ENCODE measurements at regions not wholly inside any gene's neighbourhood (a gene's known extent, or its start where the extent isn't known, plus 50 kb on each side); places are given as distances from the start of the nearest gene placed in this dataset.

GRCh38 chr7:93626869-93627268 is 52.3 kb upstream of the CALCR start:
- H3K36me3 ChIP-seq = no peaks in the 10 kb centered on the region
- H3K4me3 ChIP-seq = no peak overlapping the region
- intact Hi-C loops (cut with DNase I; ENCODE audit: low total_unique reads) (no loop called here), in situ Hi-C loops (cut with MboI; ENCODE audit: low pct_ligation_motif_present in 1 of 4, low pct_unique_long_range_greater_than_20kb in 1 of 4, low sequenced_read_pairs in 3 of 4) (no loop called here)
- H3K4me1 ChIP-seq = no peaks in the 10 kb centered on the region
- H3K27me3 ChIP-seq = no peaks in the 10 kb centered on the region
- H3K9me3 ChIP-seq = peaks cover 0 to 2% of the 10 kb centered on the region in 2 donors
- 26 to 100% methylated on average over 1 of the region's 1 CpG for WGBS, 2 donors (ENCODE audit: low coverage in 1 of 2)
- no peak for TF ChIP-seq EP300 (IDR thresholded peaks at IDR 0.05; ENCODE audit: low read depth)
- TF ChIP-seq POLR2AphosphoS5 (IDR thresholded peaks at IDR 0.05) = no peak
- no peak for TF ChIP-seq POLR2A (IDR thresholded peaks at IDR 0.05)
- no peak for TF ChIP-seq CTCF (IDR thresholded peaks at IDR 0.05)
- no peak for DNase-seq
- H3K27ac ChIP-seq = no peak overlapping the region

Small RNA genes in the stretch of these regions (small RNA-seq; reads per million reads assigned to genes)
- gene AC002075.2 = 0 reads per million in 4 donors
- gene MIR4652 = 0 reads per million in 4 donors
